Spleen (tissue), 11 donors: ENCODE measurements at regions not wholly inside any gene's neighbourhood (a gene's known extent, or its start where the extent isn't known, plus 50 kb on each side); places are given as distances from the start of the nearest gene placed in this dataset.

Source experiments
- DNase-seq: peaks from one replicate; pipeline ENCODE4 v3.0.0-alpha.2; 2020
- H3K27ac ChIP-seq, 8 donors: fragments of 200-600 bp; sonication (generic) in 7 of 8; 1 replicate in 4 of 8; 2 replicates in 4 of 8; pipeline versions ENCODE4 v1.5.0 to v1.8.0; 2016 to 2021; ENCODE audit warnings: inconsistent platforms in 4 of 8, mild to moderate bottlenecking in 4 of 8, moderate library complexity in 1 of 8
- H3K27me3 ChIP-seq, 7 donors: fragments of 200-600 bp; sonication (generic) in 6 of 7; replicated peaks in 1 of 7; 1 replicate in 4 of 7; 2 replicates in 3 of 7; pipeline versions ENCODE4 v1.5.0 to v1.8.0; 2016 to 2021; ENCODE audit warnings: inconsistent platforms in 3 of 7, mild to moderate bottlenecking in 1 of 7
- H3K36me3 ChIP-seq, 6 donors: fragments of 200-600 bp; sonication (generic) in 5 of 6; 1 replicate in 4 of 6; 2 replicates in 2 of 6; pipeline versions ENCODE4 v1.5.0 to v1.8.0; 2016 to 2021; ENCODE audit warnings: inconsistent platforms in 2 of 6
- H3K4me1 ChIP-seq, 6 donors: fragments of 200-600 bp; sonication (generic) in 5 of 6; 1 replicate in 3 of 6; 2 replicates in 3 of 6; pipeline versions ENCODE4 v1.5.0 to v1.8.0; 2016 to 2021; ENCODE audit warnings: inconsistent platforms in 3 of 6
- H3K4me3 ChIP-seq, 8 donors: fragments of 200-600 bp; sonication (generic) in 7 of 8; 1 replicate in 4 of 8; 2 replicates in 4 of 8; pipeline versions ENCODE4 v1.5.0 to v1.8.0; 2016 to 2021; ENCODE audit warnings: inconsistent platforms in 4 of 8, mild to moderate bottlenecking in 4 of 8, moderate library complexity in 2 of 8
- H3K9me3 ChIP-seq, 8 donors: fragments of 200-600 bp; sonication (generic) in 7 of 8; 1 replicate in 4 of 8; 2 replicates in 4 of 8; pipeline versions ENCODE4 v1.5.0 to v1.8.0; 2016 to 2021; ENCODE audit warnings: inconsistent platforms in 4 of 8
- POLR2A ChIP-seq, 3 donors: fragments of 450-650 bp; IDR thresholded peaks; one replicate each; pipeline ENCODE4 v1.5.1; 2017; ENCODE audit warnings: antibody characterized with exemption in 3 of 3, mild to moderate bottlenecking in 1 of 3
- POLR2AphosphoS5 ChIP-seq, 3 donors: sonication (generic); formaldehyde crosslinking; IDR thresholded peaks; one replicate each; pipeline ENCODE4 v1.5.1; 2017; ENCODE audit warnings: antibody characterized with exemption in 3 of 3
- WGBS, 5 donors: extraction: QIAGEN DNeasy Blood & Tissue Kit in 3 of 5; methylation state at CpG; one replicate each; pipeline versions ENCODE4 v1.1.5 to v1.1.7; 2013 to 2018; 5-methylcytosine and 5-hydroxymethylcytosine counted together
- intact Hi-C: fragments of 100-400 bp; cut with DNase I; formaldehyde crosslinking; loops from one replicate; pipeline ENCODE4 v1.15.0; 2023; ENCODE audit warnings: low total_unique reads
- TF ChIP-seq, protein P1 (sequence below), 11 experiments: fragments of 200-600 bp in 7 of 11; fragments of 450-650 bp in 4 of 11; sonication (generic) in 4 of 11; IDR thresholded peaks in 8 of 11; conservative IDR thresholded peaks in 3 of 11; 1 replicate in 7 of 11; 2 replicates in 4 of 11; pipeline versions ENCODE4 v1.4.0 to v1.8.0; 2016 to 2021; ENCODE audit warnings: antibody characterized with exemption in 11 of 11, inconsistent platforms in 4 of 11, mild to moderate bottlenecking in 1 of 11
- donor health status: healthy with polysubstance abuse.
- donor health status: DM: no; HTN: no; CAD: no; lungs with moderate emphysema.
- donor health status: DM: no; HTN: no; CAD: no.
- donor health status: Bipolar disorder and iron deficiency.
- donor health status: healthy.
- donor health status: DM: no; HTN: no; CAD: no.
- donor health status: DM: yes; HTN: yes; CAD: no.

DNA sequence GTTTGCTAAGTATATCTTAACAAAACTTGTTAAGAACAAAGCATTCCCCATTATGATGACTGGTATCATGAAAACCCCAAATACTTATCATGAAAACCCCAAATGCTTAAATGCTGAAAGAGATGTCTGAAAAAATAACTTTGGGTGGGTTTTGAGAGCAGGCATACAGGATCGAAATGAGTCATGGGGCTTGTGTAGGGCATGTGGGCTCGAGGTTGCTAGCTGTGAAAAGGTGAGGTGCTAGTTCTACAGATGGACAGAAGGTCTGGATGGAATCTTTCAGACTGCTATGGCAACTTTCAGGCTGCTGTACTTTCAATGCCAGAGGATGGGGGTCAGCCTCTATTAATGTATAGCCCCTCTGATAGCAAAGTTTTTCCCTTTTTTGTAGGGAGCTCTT, 167.8 kb upstream of the MDGA2 start:
- Histone ChIP-seq H3K27me3 (no peaks in the 10 kb centered on the region), H3K4me1 (no peaks in the 10 kb centered on the region), H3K4me3 (no peak overlapping the region), H3K27ac (no peak overlapping the region), H3K36me3 (no peaks in the 10 kb centered on the region), H3K9me3 (peaks cover 0 to 31% (median 17%) of the 10 kb centered on the region in 8 donors)
- DNase-seq = no peak
- TF ChIP-seq, protein P1, sequence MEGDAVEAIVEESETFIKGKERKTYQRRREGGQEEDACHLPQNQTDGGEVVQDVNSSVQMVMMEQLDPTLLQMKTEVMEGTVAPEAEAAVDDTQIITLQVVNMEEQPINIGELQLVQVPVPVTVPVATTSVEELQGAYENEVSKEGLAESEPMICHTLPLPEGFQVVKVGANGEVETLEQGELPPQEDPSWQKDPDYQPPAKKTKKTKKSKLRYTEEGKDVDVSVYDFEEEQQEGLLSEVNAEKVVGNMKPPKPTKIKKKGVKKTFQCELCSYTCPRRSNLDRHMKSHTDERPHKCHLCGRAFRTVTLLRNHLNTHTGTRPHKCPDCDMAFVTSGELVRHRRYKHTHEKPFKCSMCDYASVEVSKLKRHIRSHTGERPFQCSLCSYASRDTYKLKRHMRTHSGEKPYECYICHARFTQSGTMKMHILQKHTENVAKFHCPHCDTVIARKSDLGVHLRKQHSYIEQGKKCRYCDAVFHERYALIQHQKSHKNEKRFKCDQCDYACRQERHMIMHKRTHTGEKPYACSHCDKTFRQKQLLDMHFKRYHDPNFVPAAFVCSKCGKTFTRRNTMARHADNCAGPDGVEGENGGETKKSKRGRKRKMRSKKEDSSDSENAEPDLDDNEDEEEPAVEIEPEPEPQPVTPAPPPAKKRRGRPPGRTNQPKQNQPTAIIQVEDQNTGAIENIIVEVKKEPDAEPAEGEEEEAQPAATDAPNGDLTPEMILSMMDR (IDR thresholded peaks at IDR 0.05 in 8 of 11, conservative IDR thresholded peaks at IDR 0.05 in 3 of 11) = no peak
- no peak for TF ChIP-seq POLR2A (IDR thresholded peaks at IDR 0.05)
- no peak for TF ChIP-seq POLR2AphosphoS5 (IDR thresholded peaks at IDR 0.05)
- intact Hi-C loops = no loop called here
- WGBS, 5 donors = 49 to 85% (median 71%) methylated on average over 2 of the region's 2 CpGs

DNA sequence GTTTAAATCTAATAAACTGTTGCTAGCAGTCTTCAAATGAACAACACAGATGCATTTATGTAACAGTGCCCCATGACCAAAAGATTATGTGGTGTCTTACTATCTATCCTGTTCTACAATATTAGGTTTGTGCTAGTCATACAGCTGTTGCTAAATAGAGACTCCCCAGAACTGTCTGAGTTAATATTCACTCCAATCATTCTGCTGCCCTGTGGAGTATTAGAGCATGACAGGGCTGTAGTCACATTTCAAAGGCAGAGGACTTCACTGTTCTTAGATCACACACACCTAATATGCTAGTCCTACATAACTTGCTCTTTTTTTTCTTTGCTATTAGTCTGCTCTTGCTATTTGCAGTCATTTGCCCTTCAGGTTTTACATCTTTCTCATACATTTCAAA, 157.6 kb upstream of the MDGA2 start:
- intact Hi-C loops = no loop called here
- TF ChIP-seq POLR2AphosphoS5 (IDR thresholded peaks at IDR 0.05) = no peak
- TF ChIP-seq POLR2A (IDR thresholded peaks at IDR 0.05) = no peak
- TF ChIP-seq, protein P1 (IDR thresholded peaks at IDR 0.05 in 8 of 11, conservative IDR thresholded peaks at IDR 0.05 in 3 of 11) = no peak

DNA sequence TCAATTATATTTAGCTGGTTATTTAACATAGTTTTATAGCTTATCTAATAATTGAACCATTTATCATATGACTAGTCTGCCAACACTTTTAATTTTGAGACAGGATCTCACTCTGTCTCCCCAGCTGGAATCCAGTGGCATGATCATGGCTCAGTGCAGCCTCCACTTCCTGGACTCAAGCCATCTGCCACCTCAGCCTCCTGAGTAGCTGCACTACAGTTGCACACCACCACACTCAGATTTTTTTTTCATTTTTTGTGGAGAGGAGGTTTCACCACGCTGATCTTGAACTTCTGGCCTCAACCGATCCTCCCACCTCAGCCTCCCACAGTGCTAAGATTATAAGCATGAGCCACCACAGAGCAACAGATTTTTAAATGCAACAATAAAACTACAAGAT, 151.4 kb upstream of the MDGA2 start:
- 68 to 86% (median 81%) methylated on average over 2 of the region's 2 CpGs for WGBS, 5 donors
- TF ChIP-seq POLR2A (IDR thresholded peaks at IDR 0.05) (no peak), POLR2AphosphoS5 (IDR thresholded peaks at IDR 0.05) (no peak)
- TF ChIP-seq, protein P1 (IDR thresholded peaks at IDR 0.05 in 8 of 11, conservative IDR thresholded peaks at IDR 0.05 in 3 of 11) = no peak
- intact Hi-C loops = no loop called here
- H3K4me3 ChIP-seq = no peak overlapping the region
- peaks cover 0 to 4% (median 0%) of the 10 kb centered on the region in 8 donors for H3K9me3 ChIP-seq
- H3K4me1 ChIP-seq = no peaks in the 10 kb centered on the region
- H3K36me3 ChIP-seq = no peaks in the 10 kb centered on the region
- no peaks in the 10 kb centered on the region for H3K27me3 ChIP-seq
- no peak overlapping the region for H3K27ac ChIP-seq
- DNase-seq = no peak

More for the DNA sequence above, 157.6 kb upstream of the MDGA2 start:
- no peaks in the 10 kb centered on the region for H3K36me3 ChIP-seq
- H3K4me3 ChIP-seq = no peak overlapping the region
- peaks cover 0 to 16% (median 4%) of the 10 kb centered on the region in 8 donors for H3K9me3 ChIP-seq
- H3K27me3 ChIP-seq = no peaks in the 10 kb centered on the region
- H3K4me1 ChIP-seq = no peaks in the 10 kb centered on the region
- no peak for DNase-seq
- H3K27ac ChIP-seq = no peak overlapping the region

DNA sequence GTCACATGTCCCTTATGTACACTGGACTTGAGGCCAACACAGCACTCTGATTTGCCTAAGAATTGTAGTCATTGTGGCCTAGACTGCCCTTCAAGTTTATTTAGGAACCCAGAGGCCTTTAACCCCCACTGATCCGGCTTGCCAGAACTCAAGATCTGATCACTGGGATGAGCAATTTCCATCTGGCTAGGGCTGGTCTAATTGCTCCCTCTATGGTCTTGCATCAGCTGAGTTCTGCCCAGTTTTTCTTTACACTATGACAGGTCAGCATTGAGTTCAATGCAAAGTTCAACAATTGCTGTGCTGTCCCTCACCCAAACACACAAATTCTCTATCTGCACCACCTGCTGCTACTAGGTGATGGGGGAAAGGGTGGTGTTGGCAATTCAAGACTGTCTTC, 146.9 kb upstream of the MDGA2 start:
- no peaks in the 10 kb centered on the region for H3K36me3 ChIP-seq
- intact Hi-C loops = no loop called here
- H3K4me3 ChIP-seq = no peak overlapping the region
- no peak for DNase-seq
- no peaks in the 10 kb centered on the region for H3K27me3 ChIP-seq
- TF ChIP-seq, protein P1 (IDR thresholded peaks at IDR 0.05 in 8 of 11, conservative IDR thresholded peaks at IDR 0.05 in 3 of 11) = no peak
- TF ChIP-seq POLR2A (IDR thresholded peaks at IDR 0.05) = no peak
- no peak for TF ChIP-seq POLR2AphosphoS5 (IDR thresholded peaks at IDR 0.05)
- peaks cover 0 to 24% (median 13%) of the 10 kb centered on the region in 8 donors for H3K9me3 ChIP-seq
- H3K27ac ChIP-seq = no peak overlapping the region
- no peaks in the 10 kb centered on the region for H3K4me1 ChIP-seq
- WGBS, 5 donors = 85 to 94% (median 88%) methylated on average over 1 of the region's 1 CpG
